ENCODE measurements at regions not wholly inside any gene's neighbourhood (a gene's known extent, or its start where the extent isn't known, plus 50 kb on each side); places are given as distances from the start of the nearest gene placed in this dataset.

GRCh38 chr3:193879099-193879863 is 256.7 kb upstream of the HES1 start:
- DNase-seq, result no peak

GRCh38 chr3:193879864-193880242 is 256.1 kb upstream of the HES1 start:
- DNase-seq, result no peak

- no peak for DNase-seq
Measured at GRCh38 chr3:193882091-193882490, 253.9 kb upstream of the HES1 start.

- no peak for DNase-seq
Measured at GRCh38 chr3:193883551-193883950, 252.4 kb upstream of the HES1 start.

- DNase-seq, result no peak
Measured at GRCh38 chr3:193884027-193884426, 251.9 kb upstream of the HES1 start.

- no peak for DNase-seq
Measured at GRCh38 chr3:193884652-193885051, 251.3 kb upstream of the HES1 start.

GRCh38 chr3:193885832-193886231 is 250.1 kb upstream of the HES1 start:
- DNase-seq, result no peak

GRCh38 chr3:193890016-193890897 is 245.7 kb upstream of the HES1 start:
- no peak for DNase-seq

- DNase-seq, result no peak
Measured at GRCh38 chr3:193894121-193894863, 241.7 kb upstream of the HES1 start.

- no peak for DNase-seq
Measured at GRCh38 chr3:193895409-193895808, 240.5 kb upstream of the HES1 start.

- DNase-seq, result no peak
Measured at GRCh38 chr3:193896419-193896818, 239.5 kb upstream of the HES1 start.

- DNase-seq, result no peak
Measured at GRCh38 chr3:193897288-193897687, 238.7 kb upstream of the HES1 start.

- DNase-seq, result no peak
Measured at GRCh38 chr3:193897731-193898180, 238.2 kb upstream of the HES1 start.

- DNase-seq, result no peak
Measured at GRCh38 chr3:193899001-193899400, 236.9 kb upstream of the HES1 start.

- no peak for DNase-seq
Measured at GRCh38 chr3:193901007-193901406, 234.9 kb upstream of the HES1 start.

GRCh38 chr3:193902607-193903511 is 233.1 kb upstream of the HES1 start:
- no peak for DNase-seq

- no peak for DNase-seq
Measured at GRCh38 chr3:193903512-193903817, 232.5 kb upstream of the HES1 start.

GRCh38 chr3:193903966-193904365 is 232.0 kb upstream of the HES1 start:
- no peak for DNase-seq

- DNase-seq, result no peak
Measured at GRCh38 chr3:193905541-193906396, 230.2 kb upstream of the HES1 start.

GRCh38 chr3:193906849-193907410 is 229.0 kb upstream of the HES1 start:
- DNase-seq, result no peak

GRCh38 chr3:193908181-193908744 is 227.7 kb upstream of the HES1 start:
- no peak for DNase-seq

All from NCI-H1417 treated with DMSO at 0.1 percent for 48 hours (cell line).